ENCODE measurements at regions not wholly inside any gene's neighbourhood (a gene's known extent, or its start where the extent isn't known, plus 50 kb on each side); places are given as distances from the start of the nearest gene placed in this dataset.
A peak's percentile ranks its signal among the peaks of the same experiment; 100 is the strongest.

DNA sequence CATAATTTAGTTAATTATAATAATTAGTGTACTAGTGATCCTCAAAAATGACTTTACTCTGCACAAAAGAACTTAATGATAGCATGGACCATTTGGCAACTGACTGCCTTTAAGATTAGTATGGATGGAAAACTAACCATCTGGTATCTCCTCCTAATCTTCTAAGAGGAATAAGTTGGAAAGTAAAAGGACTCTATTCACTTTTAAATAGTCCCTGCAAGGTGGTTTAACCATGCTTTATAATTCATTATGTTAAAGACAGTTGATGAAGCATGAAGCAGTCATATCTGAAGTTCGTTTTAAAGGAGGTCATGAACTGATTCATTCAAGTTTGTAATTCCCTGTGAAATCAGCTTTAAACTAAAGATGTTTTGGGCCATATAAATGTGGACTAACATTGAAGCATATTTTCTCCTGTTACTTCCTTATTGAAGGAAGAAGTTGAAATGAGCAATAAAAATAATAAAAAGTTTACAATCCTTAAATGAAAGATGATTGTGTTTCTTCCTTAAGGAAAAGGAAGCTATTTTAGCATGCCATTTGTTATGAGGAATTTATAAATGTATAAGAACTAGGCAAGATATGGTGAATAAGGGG is 446.0 kb downstream of the XIRP2 start:
- BruUV-seq (replicated peaks) = no TSS peak
- intact Hi-C loops (cut with micrococcal nuclease; ENCODE audit: unreplicated experiment) = no loop called here
- H3K9me3 ChIP-seq (ENCODE audit: control insufficient read depth, insufficient read depth, low read depth, low read length) = no peaks in the 10 kb centered on the region
- in situ Hi-C loops (cut with HindIII; ENCODE audit: low pct_unique_long_range_greater_than_20kb, low sequenced_read_pairs) = no loop called here
- no peaks in the 10 kb centered on the region for H3K4me1 ChIP-seq (ENCODE audit: control insufficient read depth, insufficient read depth, low read length)
- CTCF ChIA-PET = no interaction called here
- no peak for DNase-seq (ENCODE audit: low read depth, low spot score)
- H3K27ac ChIP-seq (ENCODE audit: low read length) = no peak overlapping the region
- POLR2A ChIA-PET = no interaction called here
- TF ChIP-seq SIN3A (IDR thresholded peaks at IDR 0.05; ENCODE audit: borderline replicate concordance, insufficient read depth, low read depth, low read length) (no peak), TCF7L2 (IDR thresholded peaks at IDR 0.05; ENCODE audit: low read depth, low read length) (no peak), POLR2AphosphoS5 (IDR thresholded peaks at IDR 0.05; ENCODE audit: low read depth, low read length) (no peak)
- TF ChIP-seq, protein P1, sequence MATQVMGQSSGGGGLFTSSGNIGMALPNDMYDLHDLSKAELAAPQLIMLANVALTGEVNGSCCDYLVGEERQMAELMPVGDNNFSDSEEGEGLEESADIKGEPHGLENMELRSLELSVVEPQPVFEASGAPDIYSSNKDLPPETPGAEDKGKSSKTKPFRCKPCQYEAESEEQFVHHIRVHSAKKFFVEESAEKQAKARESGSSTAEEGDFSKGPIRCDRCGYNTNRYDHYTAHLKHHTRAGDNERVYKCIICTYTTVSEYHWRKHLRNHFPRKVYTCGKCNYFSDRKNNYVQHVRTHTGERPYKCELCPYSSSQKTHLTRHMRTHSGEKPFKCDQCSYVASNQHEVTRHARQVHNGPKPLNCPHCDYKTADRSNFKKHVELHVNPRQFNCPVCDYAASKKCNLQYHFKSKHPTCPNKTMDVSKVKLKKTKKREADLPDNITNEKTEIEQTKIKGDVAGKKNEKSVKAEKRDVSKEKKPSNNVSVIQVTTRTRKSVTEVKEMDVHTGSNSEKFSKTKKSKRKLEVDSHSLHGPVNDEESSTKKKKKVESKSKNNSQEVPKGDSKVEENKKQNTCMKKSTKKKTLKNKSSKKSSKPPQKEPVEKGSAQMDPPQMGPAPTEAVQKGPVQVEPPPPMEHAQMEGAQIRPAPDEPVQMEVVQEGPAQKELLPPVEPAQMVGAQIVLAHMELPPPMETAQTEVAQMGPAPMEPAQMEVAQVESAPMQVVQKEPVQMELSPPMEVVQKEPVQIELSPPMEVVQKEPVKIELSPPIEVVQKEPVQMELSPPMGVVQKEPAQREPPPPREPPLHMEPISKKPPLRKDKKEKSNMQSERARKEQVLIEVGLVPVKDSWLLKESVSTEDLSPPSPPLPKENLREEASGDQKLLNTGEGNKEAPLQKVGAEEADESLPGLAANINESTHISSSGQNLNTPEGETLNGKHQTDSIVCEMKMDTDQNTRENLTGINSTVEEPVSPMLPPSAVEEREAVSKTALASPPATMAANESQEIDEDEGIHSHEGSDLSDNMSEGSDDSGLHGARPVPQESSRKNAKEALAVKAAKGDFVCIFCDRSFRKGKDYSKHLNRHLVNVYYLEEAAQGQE (IDR thresholded peaks at IDR 0.05; ENCODE audit: insufficient read depth in 1 of 2, low read depth in 2 of 2, low read length in 1 of 2) = no peak
- TF ChIP-seq, protein P2, sequence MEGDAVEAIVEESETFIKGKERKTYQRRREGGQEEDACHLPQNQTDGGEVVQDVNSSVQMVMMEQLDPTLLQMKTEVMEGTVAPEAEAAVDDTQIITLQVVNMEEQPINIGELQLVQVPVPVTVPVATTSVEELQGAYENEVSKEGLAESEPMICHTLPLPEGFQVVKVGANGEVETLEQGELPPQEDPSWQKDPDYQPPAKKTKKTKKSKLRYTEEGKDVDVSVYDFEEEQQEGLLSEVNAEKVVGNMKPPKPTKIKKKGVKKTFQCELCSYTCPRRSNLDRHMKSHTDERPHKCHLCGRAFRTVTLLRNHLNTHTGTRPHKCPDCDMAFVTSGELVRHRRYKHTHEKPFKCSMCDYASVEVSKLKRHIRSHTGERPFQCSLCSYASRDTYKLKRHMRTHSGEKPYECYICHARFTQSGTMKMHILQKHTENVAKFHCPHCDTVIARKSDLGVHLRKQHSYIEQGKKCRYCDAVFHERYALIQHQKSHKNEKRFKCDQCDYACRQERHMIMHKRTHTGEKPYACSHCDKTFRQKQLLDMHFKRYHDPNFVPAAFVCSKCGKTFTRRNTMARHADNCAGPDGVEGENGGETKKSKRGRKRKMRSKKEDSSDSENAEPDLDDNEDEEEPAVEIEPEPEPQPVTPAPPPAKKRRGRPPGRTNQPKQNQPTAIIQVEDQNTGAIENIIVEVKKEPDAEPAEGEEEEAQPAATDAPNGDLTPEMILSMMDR (IDR thresholded peaks at IDR 0.05) = no peak
- ATAC-seq = no peak
- no peaks in the 10 kb centered on the region for H3K27me3 ChIP-seq (ENCODE audit: control insufficient read depth, insufficient read depth, low read length)
- no peak overlapping the region for H3K4me3 ChIP-seq (ENCODE audit: low read depth in 2 of 2, low read length in 2 of 2)
- H3K36me3 ChIP-seq (ENCODE audit: control insufficient read depth, insufficient read depth, low read length) = no peaks in the 10 kb centered on the region

GRCh38 chr2:167333245-167333644 is 445.0 kb downstream of the XIRP2 start:
- intact Hi-C loops (cut with micrococcal nuclease; ENCODE audit: unreplicated experiment) = no loop called here
- Histone ChIP-seq H3K4me1 (ENCODE audit: control insufficient read depth, insufficient read depth, low read length) (no peaks in the 10 kb centered on the region), H3K4me3 (ENCODE audit: low read depth in 2 of 2, low read length in 2 of 2) (no peak overlapping the region), H3K9me3 (ENCODE audit: control insufficient read depth, insufficient read depth, low read depth, low read length) (no peaks in the 10 kb centered on the region), H3K27me3 (ENCODE audit: control insufficient read depth, insufficient read depth, low read length) (no peaks in the 10 kb centered on the region), H3K27ac (ENCODE audit: low read length) (no peak overlapping the region), H3K36me3 (ENCODE audit: control insufficient read depth, insufficient read depth, low read length) (no peaks in the 10 kb centered on the region)
- no TSS peak for BruUV-seq (replicated peaks)
- TF ChIP-seq POLR2AphosphoS5 (IDR thresholded peaks at IDR 0.05; ENCODE audit: low read depth, low read length) = no peak
- TF ChIP-seq, protein P2 (IDR thresholded peaks at IDR 0.05) = peak; percentile 32; the same call in 1 of the 2 replicates
- CTCF ChIA-PET = no interaction called here
- DNase-seq (ENCODE audit: low read depth, low spot score) (no peak), ATAC-seq (no peak)
- in situ Hi-C loops (cut with HindIII; ENCODE audit: low pct_unique_long_range_greater_than_20kb, low sequenced_read_pairs) = no loop called here
- POLR2A ChIA-PET = no interaction called here
